H9 (cell line): ENCODE measurements at regions not wholly inside any gene's neighbourhood (a gene's known extent, or its start where the extent isn't known, plus 50 kb on each side); places are given as distances from the start of the nearest gene placed in this dataset.

ENCODE experiments used
- DNase-seq: peaks from one replicate; pipeline ENCODE4 v3.0.0-alpha.2; 2017
- H2AFZ ChIP-seq: one replicate; pipeline ENCODE4 v1.6.1; 2013; ENCODE audit warnings: mild to moderate bottlenecking, low read length, control low read depth, moderate library complexity
- H2AK5ac ChIP-seq: 2 replicates; pipeline ENCODE4 v1.6.1; 2013; ENCODE audit warnings: low read length, control low read depth, mixed read lengths; ENCODE audit not compliant: insufficient read length
- H2BK120ac ChIP-seq: one replicate; pipeline ENCODE4 v1.6.1; 2013; ENCODE audit warnings: low read depth, mild to moderate bottlenecking, low read length, control low read depth, inconsistent platforms; ENCODE audit not compliant: poor library complexity, severe bottlenecking
- H2BK12ac ChIP-seq: 2 replicates; pipeline ENCODE4 v1.6.1; 2013; ENCODE audit warnings: low read length, control low read depth, mixed read lengths, low read depth; ENCODE audit not compliant: insufficient read length
- H2BK15ac ChIP-seq: 2 replicates; pipeline ENCODE4 v1.6.1; 2013; ENCODE audit warnings: low read depth, low read length, control low read depth
- H2BK20ac ChIP-seq: one replicate; pipeline ENCODE4 v1.6.1; 2013; ENCODE audit warnings: low read depth, mild to moderate bottlenecking, low read length, control low read depth, inconsistent platforms; ENCODE audit not compliant: poor library complexity, severe bottlenecking
- H2BK5ac ChIP-seq: 2 replicates; pipeline ENCODE4 v1.6.1; 2013; ENCODE audit warnings: low read length, control low read depth, mixed read lengths; ENCODE audit not compliant: insufficient read length
- H3K14ac ChIP-seq: 2 replicates; pipeline ENCODE4 v1.6.1; 2013; ENCODE audit warnings: low read length, control low read depth; ENCODE audit not compliant: insufficient read depth
- H3K18ac ChIP-seq: 2 replicates; pipeline ENCODE4 v1.6.1; 2013; ENCODE audit warnings: low read depth, mild to moderate bottlenecking, mixed read lengths, low read length, control low read depth; ENCODE audit not compliant: insufficient read length
- H3K23ac ChIP-seq: 2 replicates; pipeline ENCODE4 v1.6.1; 2013; ENCODE audit warnings: low read length, control low read depth, mixed read lengths, low read depth; ENCODE audit not compliant: insufficient read length
- H3K23me2 ChIP-seq: 2 replicates; pipeline ENCODE4 v1.6.1; 2013; ENCODE audit warnings: low read depth, mild to moderate bottlenecking, mixed read lengths, low read length, control low read depth; ENCODE audit not compliant: insufficient read length, poor library complexity, severe bottlenecking
- H3K27ac ChIP-seq: 2 replicates; pipeline ENCODE4 v1.5.1; 2013; ENCODE audit warnings: low read length, control low read depth, mixed read lengths, low read depth; ENCODE audit not compliant: insufficient read length
- H3K27me3 ChIP-seq: 2 replicates; pipeline ENCODE4 v1.6.1; 2013; ENCODE audit warnings: low read length, control low read depth, inconsistent platforms; ENCODE audit not compliant: insufficient read depth
- H3K4ac ChIP-seq: 2 replicates; pipeline ENCODE4 v1.6.1; 2013; ENCODE audit warnings: low read depth, mild to moderate bottlenecking, control low read depth, inconsistent platforms, low read length, moderate library complexity
- H3K4me1 ChIP-seq: 2 replicates; pipeline ENCODE4 v1.6.1; 2013; ENCODE audit warnings: low read length, control low read depth, inconsistent platforms; ENCODE audit not compliant: insufficient read depth
- H3K4me2 ChIP-seq: 2 replicates; pipeline ENCODE4 v1.6.1; 2013; ENCODE audit warnings: low read length, control low read depth, mixed read lengths; ENCODE audit not compliant: insufficient read length, insufficient read depth
- H3K56ac ChIP-seq: 2 replicates; pipeline ENCODE4 v1.6.1; 2013; ENCODE audit warnings: low read depth, mild to moderate bottlenecking, mixed read lengths, low read length, control low read depth; ENCODE audit not compliant: insufficient read length
- H3K79me1 ChIP-seq: 2 replicates; pipeline ENCODE4 v1.6.1; 2013; ENCODE audit warnings: low read depth, mild to moderate bottlenecking, moderate library complexity, low read length, control low read depth, inconsistent platforms; ENCODE audit not compliant: insufficient read depth, poor library complexity, severe bottlenecking
- H3K79me2 ChIP-seq: 2 replicates; pipeline ENCODE4 v1.6.1; 2013; ENCODE audit warnings: low read length, control low read depth, inconsistent platforms; ENCODE audit not compliant: insufficient read depth
- H3K9ac ChIP-seq: 2 replicates; pipeline ENCODE4 v1.6.1; 2013; ENCODE audit warnings: low read length, control low read depth, mixed read lengths; ENCODE audit not compliant: insufficient read length; ENCODE audit errors: extremely low read depth
- H3K9me3 ChIP-seq: one replicate; pipeline ENCODE4 v1.6.1; 2013; ENCODE audit warnings: low read depth, low read length, inconsistent platforms; ENCODE audit not compliant: control insufficient read depth
- H3T11ph ChIP-seq: one replicate; pipeline ENCODE4 v1.6.1; 2013; ENCODE audit warnings: mild to moderate bottlenecking, low read length, control low read depth, inconsistent platforms
- H4K20me1 ChIP-seq: one replicate; pipeline ENCODE4 v1.6.1; 2013; ENCODE audit not compliant: control insufficient read depth, insufficient read length, insufficient read depth
- H4K5ac ChIP-seq: 2 replicates; pipeline ENCODE4 v1.6.1; 2013; ENCODE audit warnings: low read depth, mild to moderate bottlenecking, mixed read lengths, low read length, control low read depth; ENCODE audit not compliant: insufficient read length
- H4K8ac ChIP-seq: replicated peaks from 2 replicates; pipeline ENCODE4 v1.6.1; 2013; ENCODE audit warnings: low read length, control low read depth, mixed read lengths, low read depth; ENCODE audit not compliant: insufficient read length
- H4K91ac ChIP-seq: 2 replicates; pipeline ENCODE4 v1.6.1; 2013; ENCODE audit warnings: low read depth, mild to moderate bottlenecking, moderate library complexity, mixed read lengths, low read length, control low read depth; ENCODE audit not compliant: insufficient read length
- H3K27ac Mint-ChIP-seq, 3 experiments: 2 replicates in 2 of 3; 3 replicates in 1 of 3; pipeline ENCODE4 v1.8.0; 2020 to 2021; ENCODE audit warnings: mixed read lengths in 3 of 3, mild to moderate bottlenecking in 1 of 3, moderate library complexity in 1 of 3
- H3K27me3 Mint-ChIP-seq: 2 replicates; pipeline ENCODE4 v1.8.0; 2021; ENCODE audit warnings: low read depth, mild to moderate bottlenecking, moderate library complexity, mixed read lengths
- H3K36me3 Mint-ChIP-seq, 3 experiments: 2 replicates in 2 of 3; 3 replicates in 1 of 3; pipeline ENCODE4 v1.8.0; 2020 to 2021; ENCODE audit warnings: low read depth in 3 of 3, mixed read lengths in 3 of 3; ENCODE audit not compliant: insufficient read depth in 1 of 3
- H3K4me1 Mint-ChIP-seq, 2 experiments: 2 replicates each; pipeline ENCODE4 v1.8.0; 2020; ENCODE audit warnings: mixed read lengths in 2 of 2
- H3K4me3 Mint-ChIP-seq, 2 experiments: 2 replicates in 1 of 2; 3 replicates in 1 of 2; pipeline ENCODE4 v1.8.0; 2020 to 2021; ENCODE audit warnings: mild to moderate bottlenecking in 2 of 2, mixed read lengths in 2 of 2, moderate library complexity in 1 of 2
- H3K9me3 Mint-ChIP-seq, 2 experiments: 2 replicates in 1 of 2; 3 replicates in 1 of 2; pipeline ENCODE4 v1.8.0; 2020; ENCODE audit warnings: mild to moderate bottlenecking in 2 of 2, mixed read lengths in 2 of 2, moderate library complexity in 1 of 2
- CTCF ChIP-seq: fragments of 200-600 bp; sonication (generic); conservative IDR thresholded peaks from 3 replicates; pipeline ENCODE4 v1.8.0; 2021; ENCODE audit warnings: antibody characterized with exemption, mild to moderate bottlenecking
- WGBS: extraction: QIAGEN DNeasy Blood & Tissue Kit; methylation state at CpG from one replicate; pipeline ENCODE4 v1.1.7; 2013; ENCODE audit warnings: missing lambda C conversion rate, low lambda C conversion rate, mixed read lengths; ENCODE audit not compliant: insufficient read length; ENCODE audit errors: extremely low coverage; 5-methylcytosine and 5-hydroxymethylcytosine counted together

GRCh38 chr2:9124231-9124741, 82.3 kb upstream of the ASAP2 start:
- H3K27me3 Mint-ChIP-seq, result peaks cover 6% of the 10 kb centered on the region
- no peak overlapping the region for H4K91ac ChIP-seq
- no peak overlapping the region for H3K14ac ChIP-seq
- no peaks in the 10 kb centered on the region for H3K27me3 ChIP-seq
- no peak overlapping the region for H3K27ac ChIP-seq
- no peaks in the 10 kb centered on the region for H3K23me2 ChIP-seq
- no peak overlapping the region for H2BK20ac ChIP-seq
- H2BK15ac ChIP-seq, result no peak overlapping the region
- no CpG with 5 or more reads among the region's 14 CpGs for WGBS
- no peak overlapping the region for H3K27ac Mint-ChIP-seq
- no peaks in the 10 kb centered on the region for H3K79me1 ChIP-seq
- H3K4me2 ChIP-seq, result no peak overlapping the region
- H3K56ac ChIP-seq, result no peak overlapping the region
- no peak overlapping the region for H2BK120ac ChIP-seq
- H3K9ac ChIP-seq, result no peak overlapping the region
- no peak overlapping the region for H4K8ac ChIP-seq
- no peak overlapping the region for H2BK5ac ChIP-seq
- no peaks in the 10 kb centered on the region for H3K9me3 ChIP-seq
- no peak overlapping the region for H2AK5ac ChIP-seq
- no peak for TF ChIP-seq CTCF
- no peaks in the 10 kb centered on the region for H4K20me1 ChIP-seq
- no peak overlapping the region for H3T11ph ChIP-seq
- H3K9me3 Mint-ChIP-seq, result peaks cover 8 to 10% of the 10 kb centered on the region in 2 experiments
- no peak for DNase-seq
- no peak overlapping the region for H4K5ac ChIP-seq
- H3K4ac ChIP-seq, result no peak overlapping the region
- no peak overlapping the region for H2AFZ ChIP-seq
- peaks cover 3 to 6% (median 5%) of the 10 kb centered on the region in 3 experiments; a peak in 6 of 7 replicates for H3K36me3 Mint-ChIP-seq
- no peak overlapping the region for H3K18ac ChIP-seq
- no peak overlapping the region for H3K4me3 Mint-ChIP-seq
- no peaks in the 10 kb centered on the region for H3K4me1 Mint-ChIP-seq
- H2BK12ac ChIP-seq, result no peak overlapping the region
- H3K4me1 ChIP-seq, result no peaks in the 10 kb centered on the region
- H3K79me2 ChIP-seq, result no peaks in the 10 kb centered on the region
- H3K23ac ChIP-seq, result no peak overlapping the region
